ENCODE measurements at regions not wholly inside any gene's neighbourhood (a gene's known extent, or its start where the extent isn't known, plus 50 kb on each side); places are given as distances from the start of the nearest gene placed in this dataset.

DNA sequence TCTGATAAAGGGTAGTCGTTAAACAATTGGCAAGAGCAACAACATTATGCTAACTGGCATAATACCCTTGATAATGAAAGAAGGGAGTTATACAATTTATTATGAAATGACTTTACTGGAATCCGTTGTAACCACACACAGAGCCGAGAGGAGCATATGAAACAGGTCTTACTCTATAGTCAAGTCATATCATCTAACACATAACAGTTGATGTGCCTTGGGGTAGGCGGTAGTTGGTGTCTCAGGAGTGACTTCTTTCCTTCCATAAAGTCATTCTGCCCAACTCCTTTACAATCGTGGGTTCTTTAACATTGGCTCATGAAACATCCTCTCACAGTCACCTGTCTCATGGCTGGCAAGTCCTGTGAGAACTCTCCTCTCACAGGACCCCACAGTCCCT, 225.2 kb downstream of the LTN1 start:
- Mint-ChIP-seq H3K4me1 (peaks cover 17% of the 10 kb centered on the region), H3K27me3 (ENCODE audit: low read depth) (no peaks in the 10 kb centered on the region), H3K36me3 (peaks cover 6% of the 10 kb centered on the region), H3K4me3 (no peak overlapping the region), H3K9me3 (peaks cover 32% of the 10 kb centered on the region), H3K27ac (no peak overlapping the region)
- TF ChIP-seq, protein P1, sequence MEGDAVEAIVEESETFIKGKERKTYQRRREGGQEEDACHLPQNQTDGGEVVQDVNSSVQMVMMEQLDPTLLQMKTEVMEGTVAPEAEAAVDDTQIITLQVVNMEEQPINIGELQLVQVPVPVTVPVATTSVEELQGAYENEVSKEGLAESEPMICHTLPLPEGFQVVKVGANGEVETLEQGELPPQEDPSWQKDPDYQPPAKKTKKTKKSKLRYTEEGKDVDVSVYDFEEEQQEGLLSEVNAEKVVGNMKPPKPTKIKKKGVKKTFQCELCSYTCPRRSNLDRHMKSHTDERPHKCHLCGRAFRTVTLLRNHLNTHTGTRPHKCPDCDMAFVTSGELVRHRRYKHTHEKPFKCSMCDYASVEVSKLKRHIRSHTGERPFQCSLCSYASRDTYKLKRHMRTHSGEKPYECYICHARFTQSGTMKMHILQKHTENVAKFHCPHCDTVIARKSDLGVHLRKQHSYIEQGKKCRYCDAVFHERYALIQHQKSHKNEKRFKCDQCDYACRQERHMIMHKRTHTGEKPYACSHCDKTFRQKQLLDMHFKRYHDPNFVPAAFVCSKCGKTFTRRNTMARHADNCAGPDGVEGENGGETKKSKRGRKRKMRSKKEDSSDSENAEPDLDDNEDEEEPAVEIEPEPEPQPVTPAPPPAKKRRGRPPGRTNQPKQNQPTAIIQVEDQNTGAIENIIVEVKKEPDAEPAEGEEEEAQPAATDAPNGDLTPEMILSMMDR (IDR thresholded peaks at IDR 0.05; ENCODE audit: unreplicated experiment), result no peak
- DNase-seq (ENCODE audit: low spot score in 2 of 2, unreplicated experiment in 2 of 2), result no peak

DNA sequence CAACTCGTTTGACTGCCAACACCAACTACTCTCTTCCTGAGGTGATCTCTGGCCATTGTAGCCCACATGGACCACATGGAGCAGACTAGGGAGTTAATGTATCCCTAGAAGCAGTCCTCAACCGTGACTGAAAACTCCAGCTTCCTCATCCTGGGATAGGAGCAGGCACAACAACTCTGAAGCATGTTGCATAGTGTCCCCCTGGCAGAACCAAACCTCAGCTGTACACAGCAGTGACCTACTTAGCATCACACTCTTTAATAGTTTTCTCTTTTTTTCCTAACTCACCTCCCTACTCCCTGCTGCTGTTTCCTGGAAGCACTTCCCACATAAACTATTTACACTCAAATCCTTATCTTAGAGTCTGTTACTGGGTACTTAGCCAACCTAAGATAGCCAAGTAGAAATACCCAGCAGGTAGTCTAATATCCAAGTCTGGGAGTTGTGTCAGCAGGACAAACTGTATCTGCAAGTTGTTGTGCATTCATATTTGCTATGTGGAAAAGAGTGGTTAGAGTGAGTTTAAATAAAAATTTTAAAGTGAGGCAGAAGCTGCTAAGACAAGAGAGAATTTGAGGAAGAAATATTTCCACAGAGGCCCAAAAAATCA, 228.8 kb downstream of the LTN1 start:
- DNase-seq (ENCODE audit: low spot score in 2 of 2, unreplicated experiment in 2 of 2), result no peak
- H3K4me1 Mint-ChIP-seq, result no peaks in the 10 kb centered on the region
- H3K4me3 Mint-ChIP-seq, result no peak overlapping the region
- H3K27ac Mint-ChIP-seq, result no peak overlapping the region
- TF ChIP-seq, protein P1 (IDR thresholded peaks at IDR 0.05; ENCODE audit: unreplicated experiment), result no peak
- H3K27me3 Mint-ChIP-seq (ENCODE audit: low read depth), result no peaks in the 10 kb centered on the region
- H3K36me3 Mint-ChIP-seq, result peaks cover 6% of the 10 kb centered on the region
- H3K9me3 Mint-ChIP-seq, result peaks cover 39% of the 10 kb centered on the region

DNA sequence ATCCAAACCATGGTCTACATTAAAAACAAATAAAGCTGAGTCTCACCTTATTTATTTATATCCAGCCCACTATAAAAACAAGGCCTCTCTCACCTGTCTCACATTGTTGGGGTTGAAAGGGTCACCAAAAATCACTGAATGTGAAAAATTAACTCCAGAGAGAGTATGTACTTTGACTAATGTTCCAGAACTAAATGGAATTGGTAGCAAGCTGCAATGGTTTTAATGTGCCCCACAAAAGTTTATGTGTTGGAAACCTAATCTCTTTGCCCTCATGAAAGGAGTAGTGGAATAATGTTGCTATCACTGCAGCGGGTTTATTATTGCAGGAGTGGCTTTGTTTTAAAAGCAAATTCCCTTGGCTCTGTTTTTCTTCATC, 230.3 kb downstream of the LTN1 start:
- peaks cover 5% of the 10 kb centered on the region for H3K4me1 Mint-ChIP-seq
- peaks cover 27% of the 10 kb centered on the region for H3K9me3 Mint-ChIP-seq
- no peak overlapping the region for H3K27ac Mint-ChIP-seq
- peaks cover 6% of the 10 kb centered on the region for H3K36me3 Mint-ChIP-seq
- no peak for DNase-seq (ENCODE audit: low spot score in 2 of 2, unreplicated experiment in 2 of 2)
- H3K27me3 Mint-ChIP-seq (ENCODE audit: low read depth), result no peaks in the 10 kb centered on the region
- no peak overlapping the region for H3K4me3 Mint-ChIP-seq
- TF ChIP-seq, protein P1 (IDR thresholded peaks at IDR 0.05; ENCODE audit: unreplicated experiment), result no peak

DNA sequence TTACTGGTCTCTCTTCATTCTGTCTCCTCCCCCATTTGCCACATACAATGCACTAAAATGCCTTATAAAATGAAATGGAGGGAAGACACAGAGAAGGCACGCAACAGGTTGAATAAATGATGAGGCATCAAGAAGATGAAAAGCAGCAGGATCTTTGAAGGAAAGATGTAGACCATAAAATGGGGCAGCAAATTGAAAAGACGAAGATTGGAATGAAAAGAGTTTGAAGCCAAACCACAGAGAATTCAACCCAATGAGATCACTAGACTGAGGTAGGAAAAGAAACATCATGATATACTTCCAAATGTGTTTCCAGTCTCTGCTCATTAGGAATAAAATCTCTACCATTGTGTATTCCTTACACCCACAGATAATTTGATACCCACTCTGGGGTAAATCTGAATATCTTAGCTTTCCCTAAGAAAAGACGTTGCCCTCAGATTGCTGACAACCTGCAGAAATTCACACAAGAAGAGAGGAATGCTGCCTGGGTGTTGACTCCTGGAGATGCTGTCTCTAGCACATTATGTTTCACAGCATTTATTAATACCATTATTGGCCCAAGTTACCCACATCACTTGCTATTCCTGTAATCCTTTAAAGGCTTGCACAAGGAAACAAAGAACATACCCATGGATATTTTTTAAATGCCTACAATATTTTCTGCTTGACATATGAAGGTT, 230.9 kb downstream of the LTN1 start:
- Mint-ChIP-seq H3K4me1 (peaks cover 5% of the 10 kb centered on the region), H3K4me3 (no peak overlapping the region), H3K27me3 (ENCODE audit: low read depth) (no peaks in the 10 kb centered on the region), H3K9me3 (peaks cover 21% of the 10 kb centered on the region), H3K27ac (no peak overlapping the region), H3K36me3 (peaks cover 4% of the 10 kb centered on the region)
- TF ChIP-seq, protein P1 (IDR thresholded peaks at IDR 0.05; ENCODE audit: unreplicated experiment), result no peak
- no peak for DNase-seq (ENCODE audit: low spot score in 2 of 2, unreplicated experiment in 2 of 2)

DNA sequence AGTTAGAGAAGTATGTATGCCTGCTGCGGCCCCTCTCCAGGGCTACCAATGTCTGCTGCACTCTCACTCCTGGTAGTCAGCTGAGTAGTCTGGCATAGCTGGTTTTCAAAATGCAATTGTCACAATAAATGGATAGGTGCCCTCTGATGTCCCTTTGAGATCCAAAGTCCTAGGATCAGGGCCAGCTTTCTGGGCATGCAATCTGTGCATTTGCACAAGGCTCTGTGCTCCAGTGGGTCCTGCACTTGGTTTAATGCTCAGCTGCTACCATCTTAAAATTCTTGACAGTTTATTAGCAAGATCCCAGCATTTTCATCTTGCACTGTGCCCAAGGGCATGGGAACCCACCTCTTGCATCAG, 233.8 kb downstream of the LTN1 start:
- peaks cover 7% of the 10 kb centered on the region for H3K9me3 Mint-ChIP-seq
- no peaks in the 10 kb centered on the region for H3K27me3 Mint-ChIP-seq (ENCODE audit: low read depth)
- H3K27ac Mint-ChIP-seq, result no peak overlapping the region
- DNase-seq (ENCODE audit: low spot score in 2 of 2, unreplicated experiment in 2 of 2), result no peak
- peaks cover 12% of the 10 kb centered on the region for H3K4me1 Mint-ChIP-seq
- TF ChIP-seq, protein P1 (IDR thresholded peaks at IDR 0.05; ENCODE audit: unreplicated experiment), result no peak
- no peaks in the 10 kb centered on the region for H3K36me3 Mint-ChIP-seq
- H3K4me3 Mint-ChIP-seq, result no peak overlapping the region

All from mesothelial cell of epicardium (in vitro differentiated cells).